ENCODE measurements at regions not wholly inside any gene's neighbourhood (a gene's known extent, or its start where the extent isn't known, plus 50 kb on each side); places are given as distances from the start of the nearest gene placed in this dataset.

- TF ChIP-seq, protein P1, sequence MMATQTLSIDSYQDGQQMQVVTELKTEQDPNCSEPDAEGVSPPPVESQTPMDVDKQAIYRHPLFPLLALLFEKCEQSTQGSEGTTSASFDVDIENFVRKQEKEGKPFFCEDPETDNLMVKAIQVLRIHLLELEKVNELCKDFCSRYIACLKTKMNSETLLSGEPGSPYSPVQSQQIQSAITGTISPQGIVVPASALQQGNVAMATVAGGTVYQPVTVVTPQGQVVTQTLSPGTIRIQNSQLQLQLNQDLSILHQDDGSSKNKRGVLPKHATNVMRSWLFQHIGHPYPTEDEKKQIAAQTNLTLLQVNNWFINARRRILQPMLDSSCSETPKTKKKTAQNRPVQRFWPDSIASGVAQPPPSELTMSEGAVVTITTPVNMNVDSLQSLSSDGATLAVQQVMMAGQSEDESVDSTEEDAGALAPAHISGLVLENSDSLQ (IDR thresholded peaks at IDR 0.05) = no peak
- no peak for TF ChIP-seq SP1 (IDR thresholded peaks at IDR 0.05)
- no peak for TF ChIP-seq BHLHE40 (IDR thresholded peaks at IDR 0.05; ENCODE audit: borderline replicate concordance)
- TF ChIP-seq L3MBTL2 (conservative IDR thresholded peaks at IDR 0.05) = no peak
- no peak for TF ChIP-seq CTBP1 (IDR thresholded peaks at IDR 0.05; ENCODE audit: borderline replicate concordance)
- TF ChIP-seq TARDBP (IDR thresholded peaks at IDR 0.05) = no peak
- TF ChIP-seq LEF1 (IDR thresholded peaks at IDR 0.05; ENCODE audit: borderline replicate concordance) = no peak
- no peak for TF ChIP-seq ELF4 (IDR thresholded peaks at IDR 0.05)
- no peak for TF ChIP-seq FOXA1 (IDR thresholded peaks at IDR 0.05)
- no peak for TF ChIP-seq NFRKB (IDR thresholded peaks at IDR 0.05)
- TF ChIP-seq SUZ12 (IDR thresholded peaks at IDR 0.05) = no peak
- TF ChIP-seq HDGF (IDR thresholded peaks at IDR 0.05; ENCODE audit: borderline replicate concordance) = no peak
- TF ChIP-seq ZNF384 (IDR thresholded peaks at IDR 0.05) = no peak
- no peak for TF ChIP-seq ARNT (IDR thresholded peaks at IDR 0.05)
Observed at GRCh38 chr6:68141190-68141589, 493.9 kb upstream of the ADGRB3 start.
